Gastrocnemius medialis (tissue), 4 donors: ENCODE measurements at regions not wholly inside any gene's neighbourhood (a gene's known extent, or its start where the extent isn't known, plus 50 kb on each side); places are given as distances from the start of the nearest gene placed in this dataset.

Experiments used
- POLR2A ChIP-seq, 2 donors: fragments of 450-650 bp; IDR thresholded peaks; one replicate each; pipeline ENCODE4 v1.6.1; 2017; ENCODE audit warnings: antibody characterized with exemption in 2 of 2, mild to moderate bottlenecking in 2 of 2, moderate library complexity in 2 of 2
- TF ChIP-seq, protein P1 (sequence below), 5 experiments: fragments of 450-650 bp in 3 of 5; fragments of 200-600 bp in 2 of 5; sonication (generic) in 2 of 5; IDR thresholded peaks in 4 of 5; conservative IDR thresholded peaks in 1 of 5; 1 replicate in 4 of 5; 2 replicates in 1 of 5; pipeline ENCODE4 v1.5.1; 2016 to 2019; ENCODE audit warnings: antibody characterized with exemption in 5 of 5, mild to moderate bottlenecking in 3 of 5, moderate library complexity in 3 of 5

DNA sequence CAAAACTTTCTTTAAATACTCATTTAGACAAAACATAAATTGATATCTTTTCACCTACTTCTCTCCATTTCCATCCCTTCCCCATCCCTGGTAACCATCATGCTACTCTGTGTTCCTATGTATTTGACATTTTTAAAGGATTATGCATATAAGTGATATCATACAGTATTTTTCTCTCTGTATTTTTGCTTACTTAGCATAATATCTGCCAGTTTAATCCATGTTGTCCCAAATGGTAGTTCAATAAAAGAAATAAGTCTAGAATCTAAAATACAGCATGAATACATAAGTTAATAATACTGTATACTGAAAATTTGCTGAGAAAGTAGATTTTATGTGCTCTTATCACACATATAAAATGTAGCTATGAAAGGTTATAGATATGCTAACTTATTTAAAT lies 190.3 kb upstream of the NAV3 start:
- TF ChIP-seq, protein P1, sequence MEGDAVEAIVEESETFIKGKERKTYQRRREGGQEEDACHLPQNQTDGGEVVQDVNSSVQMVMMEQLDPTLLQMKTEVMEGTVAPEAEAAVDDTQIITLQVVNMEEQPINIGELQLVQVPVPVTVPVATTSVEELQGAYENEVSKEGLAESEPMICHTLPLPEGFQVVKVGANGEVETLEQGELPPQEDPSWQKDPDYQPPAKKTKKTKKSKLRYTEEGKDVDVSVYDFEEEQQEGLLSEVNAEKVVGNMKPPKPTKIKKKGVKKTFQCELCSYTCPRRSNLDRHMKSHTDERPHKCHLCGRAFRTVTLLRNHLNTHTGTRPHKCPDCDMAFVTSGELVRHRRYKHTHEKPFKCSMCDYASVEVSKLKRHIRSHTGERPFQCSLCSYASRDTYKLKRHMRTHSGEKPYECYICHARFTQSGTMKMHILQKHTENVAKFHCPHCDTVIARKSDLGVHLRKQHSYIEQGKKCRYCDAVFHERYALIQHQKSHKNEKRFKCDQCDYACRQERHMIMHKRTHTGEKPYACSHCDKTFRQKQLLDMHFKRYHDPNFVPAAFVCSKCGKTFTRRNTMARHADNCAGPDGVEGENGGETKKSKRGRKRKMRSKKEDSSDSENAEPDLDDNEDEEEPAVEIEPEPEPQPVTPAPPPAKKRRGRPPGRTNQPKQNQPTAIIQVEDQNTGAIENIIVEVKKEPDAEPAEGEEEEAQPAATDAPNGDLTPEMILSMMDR (IDR thresholded peaks at IDR 0.05 in 4 of 5, conservative IDR thresholded peaks at IDR 0.05 in 1 of 5) = no peak
- TF ChIP-seq POLR2A (IDR thresholded peaks at IDR 0.05) = no peak
